ENCODE measurements at regions not wholly inside any gene's neighbourhood (a gene's known extent, or its start where the extent isn't known, plus 50 kb on each side); places are given as distances from the start of the nearest gene placed in this dataset.
"Not testable (repeated sequence)": the region's sequence is repeated elsewhere in the genome, so short reads cannot be mapped to it uniquely, and the experiment has no call there.

GRCh38 chr20:30660982-30661381 lies 596.5 kb upstream of the DEFB115 start:
- DNase-seq (ENCODE audit: low read depth), result not testable (repeated sequence)

DNA sequence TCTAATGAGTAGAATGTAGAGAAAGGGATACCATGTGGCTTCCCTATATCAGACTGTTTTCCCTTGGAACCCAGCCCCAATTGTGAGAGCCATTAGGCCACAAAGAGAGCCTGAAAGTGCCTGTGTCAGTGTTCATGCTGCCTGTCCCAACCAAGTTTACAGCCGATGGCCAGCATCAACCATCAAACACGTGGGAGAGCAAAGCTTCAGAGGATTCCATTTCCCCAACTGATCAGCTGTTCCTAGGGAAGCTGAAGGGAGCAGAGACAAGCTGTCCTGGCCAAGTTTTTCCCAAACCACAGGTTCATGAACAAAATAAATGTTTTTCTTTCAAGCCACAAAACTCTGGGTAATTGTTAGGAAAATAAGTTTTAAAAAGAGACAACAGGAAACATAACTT lies 589.0 kb upstream of the DEFB115 start:
- DNase-seq (ENCODE audit: low read depth), result not testable (repeated sequence)

- not testable (repeated sequence) for DNase-seq (ENCODE audit: low read depth)
These were observed 588.0 kb upstream of the DEFB115 start for GRCh38 chr20:30669330-30670029.

DNA sequence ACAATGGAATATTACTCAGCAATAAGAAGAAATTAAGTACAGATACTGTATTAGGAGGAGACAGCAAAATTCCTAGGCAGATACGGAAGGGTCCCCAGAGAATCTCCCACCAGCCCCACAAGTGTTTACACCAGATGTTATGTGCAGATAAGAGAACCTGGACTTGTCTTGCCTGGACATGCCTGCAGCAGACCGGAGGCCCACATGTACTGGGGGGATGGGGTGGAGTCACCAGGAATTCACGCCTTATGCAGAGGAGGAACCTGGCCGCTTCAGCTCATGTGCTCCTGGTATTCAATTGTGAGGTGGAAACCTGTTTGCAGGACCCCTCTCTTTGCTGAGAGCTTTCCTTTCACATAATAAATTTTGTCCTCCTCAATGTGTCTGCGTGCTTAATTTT lies 586.3 kb upstream of the DEFB115 start:
- not testable (repeated sequence) for DNase-seq (ENCODE audit: low read depth)

- DNase-seq (ENCODE audit: low read depth), result not testable (repeated sequence)
These were observed 581.4 kb upstream of the DEFB115 start for GRCh38 chr20:30675988-30676564.

DNA sequence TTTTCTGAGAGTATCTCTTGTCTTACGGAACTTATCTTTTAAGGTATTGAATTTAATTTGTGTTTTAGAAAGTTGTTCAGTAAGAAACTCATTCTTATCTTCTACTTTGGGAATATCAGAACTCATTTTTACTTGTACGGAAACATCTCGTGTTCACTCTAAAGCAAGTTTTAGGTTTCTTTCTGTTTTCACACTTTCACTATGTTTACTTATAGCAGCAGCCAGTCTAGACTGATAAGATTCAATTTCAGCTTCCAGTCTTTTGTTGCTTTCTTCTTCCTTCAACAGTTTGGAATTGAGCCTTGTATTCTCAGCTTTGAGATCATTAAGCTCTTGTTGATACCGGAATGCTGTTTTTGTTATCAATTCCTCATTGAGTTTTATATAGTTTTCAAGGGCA lies 575.2 kb upstream of the DEFB115 start:
- DNase-seq (ENCODE audit: low read depth), result not testable (repeated sequence)

GRCh38 chr20:30712861-30713260 lies 544.6 kb upstream of the DEFB115 start:
- not testable (repeated sequence) for DNase-seq (ENCODE audit: low read depth)

GRCh38 chr20:30719415-30720199 lies 537.9 kb upstream of the DEFB115 start:
- not testable (repeated sequence) for DNase-seq (ENCODE audit: low read depth)

DNA sequence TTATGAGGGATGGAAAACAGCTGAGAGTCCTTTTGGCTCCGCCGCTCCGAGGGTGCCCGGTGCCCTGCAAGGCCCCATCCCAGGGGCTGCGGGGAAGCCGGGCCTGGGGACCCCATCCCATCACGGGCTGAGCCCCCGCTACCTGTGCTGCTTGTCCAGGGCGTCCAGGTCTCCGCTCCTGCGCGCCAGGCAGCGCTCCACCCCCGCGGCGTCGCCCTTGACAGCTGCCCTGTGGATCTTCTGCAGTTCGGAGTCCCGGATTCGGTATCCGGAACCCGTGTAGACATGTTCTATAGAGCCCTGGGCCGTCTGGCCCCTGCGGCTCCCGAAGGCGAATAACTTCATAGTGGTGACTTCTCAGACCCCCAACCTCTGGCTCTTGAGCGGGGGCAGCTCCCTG lies 534.0 kb upstream of the DEFB115 start:
- DNase-seq (ENCODE audit: low read depth), result not testable (repeated sequence)

DNA sequence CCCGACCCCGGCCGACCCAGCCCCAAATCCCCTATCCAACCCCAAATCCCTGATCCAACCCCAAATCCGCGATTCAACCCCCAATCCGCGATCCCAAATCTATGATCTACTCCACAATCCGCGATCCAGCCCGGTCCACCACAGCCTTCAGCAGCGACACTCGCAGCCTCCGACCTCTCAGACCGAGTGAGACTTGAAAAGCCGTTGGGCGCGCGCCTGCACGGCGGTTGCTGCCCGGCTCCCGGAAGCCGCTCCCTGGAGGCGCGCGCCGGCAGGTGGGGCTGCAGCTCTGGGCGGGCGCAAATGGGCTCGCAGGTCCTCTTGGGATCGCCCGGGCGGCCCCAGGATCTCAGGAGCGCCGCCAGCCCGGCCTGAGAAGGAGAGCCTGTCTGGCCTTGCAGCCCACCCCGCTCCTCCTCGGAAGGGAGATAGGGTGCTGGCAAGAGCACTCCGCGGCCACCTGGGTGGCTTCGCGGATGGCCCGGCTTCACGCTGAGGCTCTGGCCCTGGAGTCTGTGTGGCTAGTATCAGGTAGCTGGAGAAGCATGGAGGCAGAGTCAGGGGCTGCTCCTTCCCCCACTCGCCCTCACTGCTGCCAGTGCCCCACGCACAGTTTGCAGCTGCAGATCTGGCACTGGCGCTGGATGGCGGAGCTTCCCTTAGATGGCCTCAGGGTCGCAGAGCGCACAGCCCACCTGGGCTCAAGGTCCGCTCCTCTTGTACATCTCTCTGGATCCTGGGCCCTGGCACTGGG lies 533.4 kb upstream of the DEFB115 start:
- not testable (repeated sequence) for DNase-seq (ENCODE audit: low read depth)

GRCh38 chr20:30724688-30725074 lies 532.8 kb upstream of the DEFB115 start:
- not testable (repeated sequence) for DNase-seq (ENCODE audit: low read depth)

GRCh38 chr20:30725188-30725587 lies 532.3 kb upstream of the DEFB115 start:
- DNase-seq (ENCODE audit: low read depth), result not testable (repeated sequence)

GRCh38 chr20:30728271-30728885 lies 529.1 kb upstream of the DEFB115 start:
- DNase-seq (ENCODE audit: low read depth), result not testable (repeated sequence)
